ENCODE measurements at regions not wholly inside any gene's neighbourhood (a gene's known extent, or its start where the extent isn't known, plus 50 kb on each side); places are given as distances from the start of the nearest gene placed in this dataset.

GRCh38 chr18:77910347-77910746 is 660.7 kb downstream of the GALR1 start:
- Histone ChIP-seq H3K9me3 (ENCODE audit: control insufficient read depth, low read length) (no peaks in the 10 kb centered on the region), H3K36me3 (ENCODE audit: control insufficient read depth in 1 of 2, insufficient read depth in 2 of 2, low read depth in 1 of 2, low read length in 2 of 2) (no peaks in the 10 kb centered on the region), H3K14ac (ENCODE audit: low read length in 2 of 2) (no peak overlapping the region), H4K91ac (ENCODE audit: low read length) (no peak overlapping the region), H3K4ac (ENCODE audit: low read depth in 1 of 2, low read length in 2 of 2) (no peak overlapping the region), H3K79me1 (replicated peaks; ENCODE audit: low read length, poor library complexity, severe bottlenecking) (no peaks in the 10 kb centered on the region), H3K23ac (ENCODE audit: low read length in 2 of 2) (no peak overlapping the region), H3K4me2 (ENCODE audit: low read length, poor library complexity, severe bottlenecking) (no peak overlapping the region), H3K27ac (ENCODE audit: low read length, poor library complexity, severe bottlenecking) (no peak overlapping the region), H3K4me3 (ENCODE audit: insufficient read depth in 1 of 2, low read depth in 1 of 2, low read length in 2 of 2) (no peak overlapping the region), H2BK120ac (ENCODE audit: low read depth, low read length) (no peak overlapping the region), H3K9ac (ENCODE audit: low read length) (no peak overlapping the region), H3K27me3 (ENCODE audit: control insufficient read depth in 1 of 2, insufficient read depth in 1 of 2, low read length in 2 of 2) (no peaks in the 10 kb centered on the region), H2BK5ac (ENCODE audit: low read depth, low read length, poor library complexity, severe bottlenecking) (no peak overlapping the region), H2AK5ac (ENCODE audit: low read length, severe bottlenecking) (no peak overlapping the region), H2BK15ac (ENCODE audit: low read depth, poor library complexity, severe bottlenecking) (no peak overlapping the region), H3K18ac (ENCODE audit: low read depth in 1 of 2, low read length in 2 of 2) (no peak overlapping the region), H2BK12ac (ENCODE audit: low read length in 2 of 2) (no peak overlapping the region), H2AFZ (ENCODE audit: low read depth, low read length) (no peak overlapping the region), H4K8ac (ENCODE audit: low read length) (no peak overlapping the region), H3K4me1 (ENCODE audit: control insufficient read depth, insufficient read depth, low read depth, low read length) (no peaks in the 10 kb centered on the region)
- no peak for DNase-seq
- WGBS, result 91% methylated on average over 15 of the region's 15 CpGs

GRCh38 chr18:77911971-77912605 is 662.4 kb downstream of the GALR1 start:
- H3K36me3 ChIP-seq (ENCODE audit: control insufficient read depth in 1 of 2, insufficient read depth in 2 of 2, low read depth in 1 of 2, low read length in 2 of 2), result no peaks in the 10 kb centered on the region
- no peak for DNase-seq
- H3K9me3 ChIP-seq (ENCODE audit: control insufficient read depth, low read length), result no peaks in the 10 kb centered on the region
- no peak overlapping the region for H3K4me2 ChIP-seq (ENCODE audit: low read length, poor library complexity, severe bottlenecking)
- no peak overlapping the region for H3K4ac ChIP-seq (ENCODE audit: low read depth in 1 of 2, low read length in 2 of 2)
- no peak overlapping the region for H3K9ac ChIP-seq (ENCODE audit: low read length)
- no peak overlapping the region for H3K23ac ChIP-seq (ENCODE audit: low read length in 2 of 2)
- no peak overlapping the region for H4K8ac ChIP-seq (ENCODE audit: low read length)
- H2BK12ac ChIP-seq (ENCODE audit: low read length in 2 of 2), result no peak overlapping the region
- no peak overlapping the region for H2BK120ac ChIP-seq (ENCODE audit: low read depth, low read length)
- H3K14ac ChIP-seq (ENCODE audit: low read length in 2 of 2), result no peak overlapping the region
- H3K27ac ChIP-seq (ENCODE audit: low read length, poor library complexity, severe bottlenecking), result no peak overlapping the region
- no peak overlapping the region for H2BK15ac ChIP-seq (ENCODE audit: low read depth, poor library complexity, severe bottlenecking)
- H3K4me3 ChIP-seq (ENCODE audit: insufficient read depth in 1 of 2, low read depth in 1 of 2, low read length in 2 of 2), result no peak overlapping the region
- no peak overlapping the region for H4K91ac ChIP-seq (ENCODE audit: low read length)
- H2AK5ac ChIP-seq (ENCODE audit: low read length, severe bottlenecking), result no peak overlapping the region
- no peak overlapping the region for H2AFZ ChIP-seq (ENCODE audit: low read depth, low read length)
- H2BK5ac ChIP-seq (ENCODE audit: low read depth, low read length, poor library complexity, severe bottlenecking), result no peak overlapping the region
- H3K4me1 ChIP-seq (ENCODE audit: control insufficient read depth, insufficient read depth, low read depth, low read length), result no peaks in the 10 kb centered on the region
- 77% methylated on average over 19 of the region's 20 CpGs for WGBS
- no peaks in the 10 kb centered on the region for H3K27me3 ChIP-seq (ENCODE audit: control insufficient read depth in 1 of 2, insufficient read depth in 1 of 2, low read length in 2 of 2)
- H3K79me1 ChIP-seq (replicated peaks; ENCODE audit: low read length, poor library complexity, severe bottlenecking), result no peaks in the 10 kb centered on the region
- no peak overlapping the region for H3K18ac ChIP-seq (ENCODE audit: low read depth in 1 of 2, low read length in 2 of 2)

- H3K9me3 ChIP-seq (ENCODE audit: control insufficient read depth, low read length), result no peaks in the 10 kb centered on the region
- no peak overlapping the region for H3K14ac ChIP-seq (ENCODE audit: low read length in 2 of 2)
- H2BK12ac ChIP-seq (ENCODE audit: low read length in 2 of 2), result no peak overlapping the region
- H3K4me2 ChIP-seq (ENCODE audit: low read length, poor library complexity, severe bottlenecking), result no peak overlapping the region
- H3K23ac ChIP-seq (ENCODE audit: low read length in 2 of 2), result no peak overlapping the region
- H3K9ac ChIP-seq (ENCODE audit: low read length), result no peak overlapping the region
- H3K27ac ChIP-seq (ENCODE audit: low read length, poor library complexity, severe bottlenecking), result no peak overlapping the region
- H2BK120ac ChIP-seq (ENCODE audit: low read depth, low read length), result no peak overlapping the region
- no peak overlapping the region for H2BK15ac ChIP-seq (ENCODE audit: low read depth, poor library complexity, severe bottlenecking)
- H3K18ac ChIP-seq (ENCODE audit: low read depth in 1 of 2, low read length in 2 of 2), result no peak overlapping the region
- H4K91ac ChIP-seq (ENCODE audit: low read length), result no peak overlapping the region
- no peak for DNase-seq
- H4K8ac ChIP-seq (ENCODE audit: low read length), result no peak overlapping the region
- H3K4me3 ChIP-seq (ENCODE audit: insufficient read depth in 1 of 2, low read depth in 1 of 2, low read length in 2 of 2), result no peak overlapping the region
- no peaks in the 10 kb centered on the region for H3K4me1 ChIP-seq (ENCODE audit: control insufficient read depth, insufficient read depth, low read depth, low read length)
- H2BK5ac ChIP-seq (ENCODE audit: low read depth, low read length, poor library complexity, severe bottlenecking), result no peak overlapping the region
- H3K79me1 ChIP-seq (replicated peaks; ENCODE audit: low read length, poor library complexity, severe bottlenecking), result no peaks in the 10 kb centered on the region
- no peaks in the 10 kb centered on the region for H3K27me3 ChIP-seq (ENCODE audit: control insufficient read depth in 1 of 2, insufficient read depth in 1 of 2, low read length in 2 of 2)
- no peak overlapping the region for H2AFZ ChIP-seq (ENCODE audit: low read depth, low read length)
- H2AK5ac ChIP-seq (ENCODE audit: low read length, severe bottlenecking), result no peak overlapping the region
- no peaks in the 10 kb centered on the region for H3K36me3 ChIP-seq (ENCODE audit: control insufficient read depth in 1 of 2, insufficient read depth in 2 of 2, low read depth in 1 of 2, low read length in 2 of 2)
- no peak overlapping the region for H3K4ac ChIP-seq (ENCODE audit: low read depth in 1 of 2, low read length in 2 of 2)
- WGBS, result 87% methylated on average over 5 of the region's 5 CpGs
Observed at GRCh38 chr18:77918730-77919129, 669.1 kb downstream of the GALR1 start.

- no peak overlapping the region for H2BK15ac ChIP-seq (ENCODE audit: low read depth, poor library complexity, severe bottlenecking)
- no peaks in the 10 kb centered on the region for H3K36me3 ChIP-seq (ENCODE audit: control insufficient read depth in 1 of 2, insufficient read depth in 2 of 2, low read depth in 1 of 2, low read length in 2 of 2)
- DNase-seq, result no peak
- H3K27me3 ChIP-seq (ENCODE audit: control insufficient read depth in 1 of 2, insufficient read depth in 1 of 2, low read length in 2 of 2), result no peaks in the 10 kb centered on the region
- H3K4me2 ChIP-seq (ENCODE audit: low read length, poor library complexity, severe bottlenecking), result no peak overlapping the region
- no peaks in the 10 kb centered on the region for H3K9me3 ChIP-seq (ENCODE audit: control insufficient read depth, low read length)
- no peak overlapping the region for H3K23ac ChIP-seq (ENCODE audit: low read length in 2 of 2)
- no peak overlapping the region for H3K18ac ChIP-seq (ENCODE audit: low read depth in 1 of 2, low read length in 2 of 2)
- H3K4me3 ChIP-seq (ENCODE audit: insufficient read depth in 1 of 2, low read depth in 1 of 2, low read length in 2 of 2), result no peak overlapping the region
- H3K79me1 ChIP-seq (replicated peaks; ENCODE audit: low read length, poor library complexity, severe bottlenecking), result no peaks in the 10 kb centered on the region
- no peak overlapping the region for H2AK5ac ChIP-seq (ENCODE audit: low read length, severe bottlenecking)
- H3K14ac ChIP-seq (ENCODE audit: low read length in 2 of 2), result no peak overlapping the region
- H2BK5ac ChIP-seq (ENCODE audit: low read depth, low read length, poor library complexity, severe bottlenecking), result no peak overlapping the region
- no peak overlapping the region for H4K8ac ChIP-seq (ENCODE audit: low read length)
- 71% methylated on average over 4 of the region's 4 CpGs for WGBS
- no peak overlapping the region for H2BK12ac ChIP-seq (ENCODE audit: low read length in 2 of 2)
- no peak overlapping the region for H3K27ac ChIP-seq (ENCODE audit: low read length, poor library complexity, severe bottlenecking)
- H3K9ac ChIP-seq (ENCODE audit: low read length), result no peak overlapping the region
- no peak overlapping the region for H2BK120ac ChIP-seq (ENCODE audit: low read depth, low read length)
- H3K4ac ChIP-seq (ENCODE audit: low read depth in 1 of 2, low read length in 2 of 2), result no peak overlapping the region
- H4K91ac ChIP-seq (ENCODE audit: low read length), result no peak overlapping the region
- no peak overlapping the region for H2AFZ ChIP-seq (ENCODE audit: low read depth, low read length)
- no peaks in the 10 kb centered on the region for H3K4me1 ChIP-seq (ENCODE audit: control insufficient read depth, insufficient read depth, low read depth, low read length)
Observed at GRCh38 chr18:77919923-77920322, 670.3 kb downstream of the GALR1 start.

Data from mesenchymal stem cell (in vitro differentiated cells and primary cell).